BE2C (cell line): ENCODE measurements at regions not wholly inside any gene's neighbourhood (a gene's known extent, or its start where the extent isn't known, plus 50 kb on each side); places are given as distances from the start of the nearest gene placed in this dataset.
"Not testable (repeated sequence)": the region's sequence is repeated elsewhere in the genome, so short reads cannot be mapped to it uniquely, and the experiment has no call there.

Experiments
- DNase-seq: peaks from one replicate; pipeline ENCODE4 v3.0.0-alpha.2; 2020
- H3K27me3 ChIP-seq: fragments of 250-450 bp; sonication (Bioruptor Pico); 2 replicates; pipeline ENCODE4 v1.5.1; 2020; ENCODE audit warnings: mild to moderate bottlenecking
- H3K36me3 ChIP-seq: fragments of 250-450 bp; sonication (Bioruptor Pico); 2 replicates; pipeline ENCODE4 v1.5.1; 2020; ENCODE audit warnings: mild to moderate bottlenecking
- H3K4me1 ChIP-seq: fragments of 250-450 bp; sonication (Bioruptor Pico); 2 replicates; pipeline ENCODE4 v1.5.1; 2020
- H3K4me3 ChIP-seq: 2 replicates; pipeline ENCODE4 v1.5.1; 2011; ENCODE audit warnings: low read depth, low read length
- H3K9me3 ChIP-seq: fragments of 250-450 bp; sonication (Bioruptor Pico); 2 replicates; pipeline ENCODE4 v1.5.1; 2020
- CTCF ChIP-seq: IDR thresholded peaks from 2 replicates; pipeline ENCODE4 v1.5.1; 2012; ENCODE audit warnings: mild to moderate bottlenecking, low read depth, low read length

GRCh38 chr9:78985084-78985738 is 586.6 kb upstream of the TLE4 start:
- DNase-seq = no peak
- Histone ChIP-seq H3K27me3 (no peaks in the 10 kb centered on the region), H3K36me3 (no peaks in the 10 kb centered on the region), H3K4me3 (no peak overlapping the region), H3K9me3 (no peaks in the 10 kb centered on the region), H3K4me1 (no peaks in the 10 kb centered on the region)
- TF ChIP-seq CTCF = no peak

- no peaks in the 10 kb centered on the region for H3K9me3 ChIP-seq
- DNase-seq = no peak
- no peaks in the 10 kb centered on the region for H3K4me1 ChIP-seq
- TF ChIP-seq CTCF = no peak
- H3K36me3 ChIP-seq = no peaks in the 10 kb centered on the region
- H3K4me3 ChIP-seq = no peak overlapping the region
- no peaks in the 10 kb centered on the region for H3K27me3 ChIP-seq
Measured at GRCh38 chr9:78986446-78986845, 585.3 kb upstream of the TLE4 start.

GRCh38 chr9:78989031-78989658 is 582.6 kb upstream of the TLE4 start:
- Histone ChIP-seq H3K36me3 (no peaks in the 10 kb centered on the region), H3K27me3 (no peaks in the 10 kb centered on the region), H3K9me3 (no peaks in the 10 kb centered on the region), H3K4me1 (no peaks in the 10 kb centered on the region), H3K4me3 (no peak overlapping the region)
- DNase-seq = no peak
- no peak for TF ChIP-seq CTCF

GRCh38 chr9:78994471-78994870 is 577.3 kb upstream of the TLE4 start:
- H3K27me3 ChIP-seq = no peaks in the 10 kb centered on the region
- no peak overlapping the region for H3K4me3 ChIP-seq
- no peaks in the 10 kb centered on the region for H3K9me3 ChIP-seq
- TF ChIP-seq CTCF = no peak
- H3K36me3 ChIP-seq = no peaks in the 10 kb centered on the region
- no peaks in the 10 kb centered on the region for H3K4me1 ChIP-seq
- no peak for DNase-seq

GRCh38 chr9:78994974-78995373 is 576.8 kb upstream of the TLE4 start:
- H3K36me3 ChIP-seq, H3K27me3 ChIP-seq, DNase-seq, H3K4me1 ChIP-seq, H3K4me3 ChIP-seq, H3K9me3 ChIP-seq: not testable (repeated sequence)

- no peak for TF ChIP-seq CTCF
- Histone ChIP-seq H3K4me1 (no peaks in the 10 kb centered on the region), H3K27me3 (no peaks in the 10 kb centered on the region), H3K9me3 (no peaks in the 10 kb centered on the region), H3K4me3 (no peak overlapping the region), H3K36me3 (no peaks in the 10 kb centered on the region)
- DNase-seq = no peak
Measured at GRCh38 chr9:78997296-78997695, 574.5 kb upstream of the TLE4 start.
